ENCODE measurements at regions not wholly inside any gene's neighbourhood (a gene's known extent, or its start where the extent isn't known, plus 50 kb on each side); places are given as distances from the start of the nearest gene placed in this dataset.

GRCh38 chr6:170137911-170138910 is 152.7 kb downstream of the DLL1 start:
- POLR2A ChIA-PET: no interaction called here
- H3K9ac ChIP-seq (replicated peaks; ENCODE audit: extremely low read depth, insufficient read depth, low read length): no peak overlapping the region
- H3K79me2 ChIP-seq (ENCODE audit: control insufficient read depth, insufficient read depth, low read length): no peaks in the 10 kb centered on the region
- H3K9me3 ChIP-seq (replicated peaks; ENCODE audit: control insufficient read depth, insufficient read depth, low read length): no peaks in the 10 kb centered on the region
- no peak overlapping the region for H2AFZ ChIP-seq (ENCODE audit: low read depth, low read length)
- no peaks in the 10 kb centered on the region for H4K20me1 ChIP-seq (replicated peaks; ENCODE audit: control insufficient read depth, extremely low read depth, insufficient read depth, low read length)
- no peaks in the 10 kb centered on the region for H3K4me1 ChIP-seq (ENCODE audit: control insufficient read depth, extremely low read depth, insufficient read depth, low read length)
- dilution Hi-C loops (cut with MboI; ENCODE audit: extremely low pct_ligation_motif_present, low sequenced_read_pairs): no loop called here
- H3K27ac ChIP-seq (ENCODE audit: insufficient read depth, low read depth, low read length): no peak overlapping the region
- no peaks in the 10 kb centered on the region for H3K27me3 ChIP-seq (ENCODE audit: control insufficient read depth in 2 of 2, insufficient read depth in 2 of 2, low read length in 2 of 2)
- H3K9me1 ChIP-seq (replicated peaks; ENCODE audit: control insufficient read depth, extremely low read depth, insufficient read depth, low read length): no peaks in the 10 kb centered on the region
- H3K4me3 ChIP-seq (replicated peaks in 1 of 3; ENCODE audit: insufficient read depth in 1 of 3, low read depth in 1 of 3, low read length in 3 of 3): no peak overlapping the region
- no peaks in the 10 kb centered on the region for H3K36me3 ChIP-seq (ENCODE audit: control insufficient read depth in 2 of 2, extremely low read depth in 1 of 2, insufficient read depth in 2 of 2, low read length in 2 of 2)
- intact Hi-C loops (cut with micrococcal nuclease): no loop called here
- TF ChIP-seq EZH2 (IDR thresholded peaks at IDR 0.05; ENCODE audit: borderline replicate concordance, low read depth, low read length, severe bottlenecking): no peak
- no peak for TF ChIP-seq CTCF (IDR thresholded peaks at IDR 0.05; ENCODE audit: extremely low read depth in 1 of 2, insufficient read depth in 1 of 2, low read depth in 1 of 2, low read length in 2 of 2)
- no peak for TF ChIP-seq MAX (IDR thresholded peaks at IDR 0.05; ENCODE audit: insufficient read depth, insufficient read length)
- TF ChIP-seq GATA2 (IDR thresholded peaks at IDR 0.05; ENCODE audit: insufficient read depth, insufficient read length, low read depth, low read length): no peak
- no peak for TF ChIP-seq JUN (IDR thresholded peaks at IDR 0.05; ENCODE audit: borderline replicate concordance, insufficient read depth, insufficient read length, low read depth)
- no peak for TF ChIP-seq POLR2AphosphoS5 (IDR thresholded peaks at IDR 0.05; ENCODE audit: insufficient read depth, low read depth, low read length)
- TF ChIP-seq POLR2A (IDR thresholded peaks at IDR 0.05; ENCODE audit: low read depth, low read length): no peak
- no peak for TF ChIP-seq MYC (IDR thresholded peaks at IDR 0.05; ENCODE audit: low read depth, low read length)
- TF ChIP-seq FOS (IDR thresholded peaks at IDR 0.05; ENCODE audit: borderline replicate concordance, insufficient read depth, low read length): no peak
- no peak overlapping the region for H3K4me2 ChIP-seq (ENCODE audit: insufficient read depth, low read length)
- DNase-seq (ENCODE audit: low read depth, low spot score): no peak
- no TSS peak for BruUV-seq (replicated peaks)
- FAIRE-seq: no peak
- CTCF ChIA-PET: no interaction called here
